Suppressor macrophage treated with lipopolysaccharide for 1 hour (primary cell): ENCODE measurements at regions not wholly inside any gene's neighbourhood (a gene's known extent, or its start where the extent isn't known, plus 50 kb on each side); places are given as distances from the start of the nearest gene placed in this dataset.

Experiments
- DNase-seq, 3 donors: peaks; one replicate each; pipeline ENCODE4 v3.0.0-alpha.2; 2020 to 2022

DNA sequence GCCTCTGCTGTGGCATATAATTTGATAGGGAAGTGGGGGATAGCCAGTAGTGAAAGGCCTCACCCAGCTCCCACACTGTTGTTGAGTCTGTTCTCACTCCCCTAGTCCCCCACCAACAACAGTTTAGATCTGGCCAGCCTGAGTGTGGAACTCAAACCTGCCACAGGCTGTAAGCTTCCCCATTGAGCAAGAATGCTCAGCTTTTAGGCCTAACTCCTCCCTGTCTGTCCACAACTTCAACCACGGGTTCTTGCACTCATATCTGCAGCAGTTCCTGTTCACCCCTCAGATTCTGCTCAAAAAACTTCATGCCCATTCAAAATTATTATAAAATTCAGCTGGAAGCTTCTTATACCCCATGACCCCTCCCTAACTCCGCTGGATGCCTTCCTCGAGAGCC is 975.1 kb downstream of the NSUN3 start:
- no peak for DNase-seq

DNA sequence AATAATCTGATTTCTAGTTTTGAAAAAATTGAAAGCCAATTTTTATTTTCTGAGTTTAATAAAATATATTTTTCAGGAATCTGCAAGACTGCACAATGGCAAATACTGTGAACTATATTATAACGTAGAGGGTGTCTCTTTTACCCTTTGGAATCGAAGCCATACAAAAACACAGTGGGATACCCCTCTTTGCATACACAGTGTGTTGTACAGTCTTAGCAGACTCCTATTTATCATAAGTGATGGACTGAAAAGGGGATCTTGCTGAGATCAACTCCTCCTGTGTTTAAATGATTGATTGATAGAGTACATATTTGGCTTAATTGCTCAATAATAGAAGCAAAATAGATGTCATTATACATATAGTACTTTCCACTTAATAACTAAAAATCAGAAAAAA is 981.2 kb downstream of the NSUN3 start:
- DNase-seq = no peak

DNA sequence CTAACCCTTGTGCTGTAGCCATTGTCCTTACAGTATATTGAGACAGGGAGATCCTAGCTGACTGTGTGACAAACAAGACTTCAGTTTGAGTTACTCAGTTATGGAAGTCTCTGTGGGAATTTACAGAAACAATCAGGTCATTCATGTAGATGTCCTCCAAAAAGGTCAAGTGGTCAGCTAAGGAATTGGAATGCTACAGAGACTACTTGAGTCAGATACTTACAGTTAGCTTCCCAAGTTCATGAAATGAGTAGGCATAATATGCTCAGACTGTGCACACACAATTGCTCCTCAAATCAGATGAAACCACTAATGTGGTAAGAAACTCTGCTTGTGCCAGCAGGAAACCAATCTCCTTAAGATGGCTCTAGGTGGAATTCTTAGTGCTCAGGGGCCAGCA is 985.7 kb downstream of the NSUN3 start:
- no peak for DNase-seq

DNA sequence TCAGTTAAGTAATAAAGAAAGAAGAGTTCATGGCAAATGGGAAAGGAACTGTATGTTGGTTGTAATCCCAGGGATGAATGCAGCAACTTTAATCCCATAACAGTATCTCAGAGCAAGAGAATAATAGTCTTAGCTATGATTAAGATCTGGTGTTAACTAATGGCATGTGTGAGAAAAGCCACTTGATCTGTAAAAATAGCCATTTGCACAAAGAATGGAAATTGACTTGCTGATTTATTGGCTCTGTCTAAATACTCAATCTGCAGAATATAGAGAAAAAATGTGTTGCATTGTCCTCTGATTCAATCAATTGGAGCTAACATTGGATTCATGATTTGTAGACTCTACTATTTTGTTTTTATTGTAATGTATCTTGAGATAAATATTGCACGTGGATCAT is 987.0 kb downstream of the NSUN3 start:
- no peak for DNase-seq

DNA sequence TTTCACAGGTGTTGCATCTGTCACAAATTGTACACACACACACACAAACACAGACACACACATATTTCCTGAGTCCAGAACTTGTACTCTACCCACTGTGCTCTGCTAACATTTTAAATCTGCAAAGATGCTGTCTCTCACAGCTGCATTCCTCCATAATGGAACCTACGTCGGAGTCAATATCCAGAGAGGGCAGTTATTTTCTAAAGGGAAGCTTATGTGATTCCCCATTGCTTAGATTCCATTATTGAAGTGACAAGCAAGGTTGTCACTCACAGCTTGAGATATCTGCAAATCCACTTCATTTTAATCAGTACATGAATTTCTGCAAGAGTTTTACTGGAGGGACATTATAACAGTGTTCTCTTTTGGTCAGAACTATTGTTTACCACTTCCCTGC is 992.4 kb downstream of the NSUN3 start:
- no peak for DNase-seq

DNA sequence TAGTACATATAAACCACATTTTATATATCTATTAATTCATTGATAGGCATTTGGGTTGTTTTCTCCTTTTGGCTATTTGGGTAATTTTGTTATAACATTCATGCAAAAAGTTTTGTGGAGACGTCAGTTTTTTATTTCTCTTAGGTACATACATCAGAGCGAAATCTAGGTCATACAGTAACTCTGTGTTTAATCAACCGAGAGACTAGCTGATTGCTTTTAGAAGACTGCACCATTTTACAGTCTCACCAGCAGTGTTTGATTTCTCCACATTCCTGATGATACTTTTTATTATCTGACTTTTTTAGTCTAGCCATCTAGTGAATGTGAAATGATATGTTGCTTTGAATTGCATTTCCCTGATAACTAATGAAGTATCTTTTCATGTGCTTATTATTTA is 1019.3 kb downstream of the NSUN3 start:
- DNase-seq = no peak

DNA sequence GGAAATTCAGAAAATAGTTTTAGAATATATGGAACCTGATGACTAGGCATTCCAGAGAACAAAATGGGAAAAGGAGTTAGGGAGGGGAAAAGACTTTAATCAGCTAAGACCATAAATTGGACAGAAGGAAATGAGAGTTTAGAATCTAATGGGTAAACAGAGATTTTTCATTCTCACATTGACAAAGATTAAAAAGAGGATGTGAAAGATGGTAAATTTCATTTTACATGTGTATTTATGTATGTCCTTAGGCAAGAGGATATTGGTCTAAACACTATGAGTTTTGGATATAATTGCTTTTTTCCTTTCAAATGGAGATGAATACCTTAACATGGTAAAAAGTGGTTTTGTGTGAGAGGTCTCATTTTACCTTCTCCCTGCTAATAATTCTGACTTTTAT is 1021.9 kb downstream of the NSUN3 start:
- DNase-seq = no peak

DNA sequence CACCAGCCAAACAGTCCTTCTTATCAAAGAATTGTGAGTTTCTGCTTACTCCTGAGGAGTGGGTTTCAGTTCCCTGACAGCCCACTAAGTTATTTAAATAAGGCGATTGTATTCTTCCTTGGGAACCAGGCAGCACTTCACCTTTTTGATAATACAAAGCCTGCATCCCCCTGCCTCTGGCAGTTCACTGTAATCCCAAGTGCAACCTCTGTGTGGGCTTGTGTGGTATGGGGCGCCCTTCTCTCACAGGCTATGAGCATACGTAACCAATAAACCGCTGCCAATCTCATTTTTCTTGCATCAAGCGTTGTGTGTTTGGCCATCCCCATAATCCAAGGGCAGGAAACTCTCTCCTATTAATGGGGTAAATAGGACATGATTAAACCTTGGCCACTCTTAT is 1025.6 kb downstream of the NSUN3 start:
- DNase-seq = no peak

DNA sequence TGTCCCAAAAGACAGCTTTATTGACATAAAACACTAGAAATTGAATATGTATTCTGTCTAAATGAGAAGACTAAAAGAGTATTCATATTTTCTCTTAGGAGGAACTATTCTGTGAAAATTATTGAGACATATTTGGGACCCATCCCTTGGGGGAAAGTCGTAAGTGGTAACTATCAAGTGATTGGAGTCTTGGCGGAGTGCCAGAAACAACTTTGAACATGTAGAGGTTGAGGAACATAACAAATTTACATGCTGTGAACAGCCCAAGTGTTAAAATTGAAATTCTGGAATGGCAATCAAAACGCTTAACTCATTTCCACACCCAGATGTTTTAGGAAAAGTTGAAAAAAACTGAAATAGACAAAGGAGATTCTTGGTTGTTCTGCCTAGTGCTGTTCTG is 1034.6 kb downstream of the NSUN3 start:
- DNase-seq = no peak

DNA sequence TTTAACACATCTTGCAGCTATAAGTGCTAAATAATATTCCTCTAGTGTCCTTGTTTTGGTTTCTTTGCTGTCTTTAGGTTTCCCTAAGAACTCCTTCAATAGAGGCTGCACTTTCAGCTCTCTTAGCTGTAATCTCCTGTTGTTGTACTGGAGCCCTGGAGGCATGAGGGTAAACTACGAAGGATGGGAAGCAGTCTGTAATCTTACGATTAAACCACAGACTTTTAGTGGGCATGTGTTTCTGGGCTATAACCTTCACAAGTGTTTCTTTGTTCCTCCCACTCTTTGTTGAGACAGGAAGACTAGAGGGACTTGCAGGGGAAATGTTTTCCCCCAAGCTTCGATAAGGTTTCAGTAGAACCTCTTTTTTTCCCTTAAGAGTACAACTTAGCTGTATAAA is 1058.1 kb downstream of the NSUN3 start:
- no peak for DNase-seq

DNA sequence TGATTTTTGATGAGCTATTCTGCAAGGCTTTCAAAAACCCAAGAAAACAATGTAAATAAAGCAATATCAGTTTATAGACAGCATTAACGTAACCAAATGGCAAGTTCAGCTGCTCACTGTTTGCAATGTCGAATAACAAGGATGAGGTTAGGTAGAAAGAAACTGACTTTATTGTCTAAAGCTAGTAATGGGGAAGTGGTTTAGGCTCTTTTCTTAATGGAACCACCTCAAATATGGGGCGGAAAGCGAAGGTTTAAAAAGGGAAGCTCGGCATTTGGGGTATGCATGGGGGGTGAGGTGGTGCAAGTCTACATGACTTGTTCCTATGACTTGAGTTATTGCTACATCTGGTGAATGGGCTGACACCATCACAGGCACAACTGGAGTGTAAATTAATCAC is 1060.2 kb downstream of the NSUN3 start:
- no peak for DNase-seq

DNA sequence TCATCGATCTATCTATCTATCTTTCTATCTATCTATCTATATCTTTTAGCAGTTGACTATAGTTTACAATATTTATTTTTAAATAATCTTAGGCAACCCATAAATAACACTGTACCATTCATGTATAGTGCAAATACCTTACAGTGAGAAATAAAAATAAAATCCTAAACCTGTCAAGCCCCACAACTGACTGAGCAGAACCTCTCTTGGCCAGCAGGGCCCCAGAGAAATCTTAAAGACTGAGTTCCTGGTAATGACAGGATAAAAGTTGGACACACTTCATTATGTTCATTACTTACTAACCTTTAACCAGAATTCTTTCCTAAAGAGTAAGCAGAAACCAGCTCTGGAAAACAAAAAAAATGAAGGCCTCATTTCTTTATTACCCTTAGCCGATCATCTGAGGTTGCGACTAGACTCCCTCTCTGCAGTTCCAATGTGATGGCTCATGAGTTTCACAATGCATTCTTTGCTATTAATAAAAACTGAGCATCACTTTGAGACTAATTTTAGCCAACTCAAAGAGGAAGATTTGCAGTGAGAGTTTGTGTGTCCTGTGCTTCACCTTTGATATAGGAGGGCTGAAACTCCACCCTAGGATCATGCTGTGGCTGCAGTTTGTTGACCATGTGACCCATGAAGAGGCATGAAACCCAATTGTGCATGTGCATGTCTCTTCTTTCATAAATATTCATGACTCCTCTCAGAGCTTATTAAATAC is 1072.0 kb downstream of the NSUN3 start:
- DNase-seq = no peak

DNA sequence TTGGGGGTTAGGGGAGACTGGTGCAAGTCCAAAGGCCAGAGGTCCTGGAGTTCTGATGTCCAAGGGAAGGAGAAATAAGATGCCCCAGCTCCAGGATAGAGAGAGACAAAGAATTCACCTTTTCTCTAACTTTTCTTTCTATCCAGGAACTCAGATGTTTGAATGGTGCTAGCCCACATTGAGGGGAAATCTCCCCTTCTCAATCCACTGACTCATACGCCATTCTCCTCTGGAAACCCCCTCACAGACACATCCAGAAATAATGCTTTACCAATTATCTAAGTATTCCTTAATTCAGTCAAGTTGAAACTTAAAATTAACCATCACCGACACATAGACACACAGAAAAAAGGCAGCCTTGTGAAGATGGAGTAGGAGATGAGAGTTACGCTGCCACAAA is 1085.2 kb downstream of the NSUN3 start:
- DNase-seq = no peak

DNA sequence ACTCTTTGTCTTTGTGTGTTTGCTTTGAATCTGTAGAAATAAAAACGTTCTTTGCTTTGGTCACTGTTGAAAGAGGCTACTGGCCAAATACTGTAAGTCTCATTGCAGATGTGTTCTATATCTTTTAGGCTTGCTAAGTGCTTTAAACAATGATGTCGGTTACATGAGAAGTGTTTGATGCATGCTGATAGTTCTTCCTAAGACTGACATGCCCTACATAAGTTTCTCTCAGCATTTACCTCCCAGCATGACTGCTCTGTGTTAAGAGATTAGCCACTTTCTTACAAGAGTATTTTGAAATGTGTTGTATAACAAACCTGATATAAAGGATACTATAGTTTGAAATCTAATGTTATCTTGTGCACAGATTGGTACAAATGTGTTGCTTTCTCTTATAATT is 1088.7 kb downstream of the NSUN3 start:
- DNase-seq = no peak

DNA sequence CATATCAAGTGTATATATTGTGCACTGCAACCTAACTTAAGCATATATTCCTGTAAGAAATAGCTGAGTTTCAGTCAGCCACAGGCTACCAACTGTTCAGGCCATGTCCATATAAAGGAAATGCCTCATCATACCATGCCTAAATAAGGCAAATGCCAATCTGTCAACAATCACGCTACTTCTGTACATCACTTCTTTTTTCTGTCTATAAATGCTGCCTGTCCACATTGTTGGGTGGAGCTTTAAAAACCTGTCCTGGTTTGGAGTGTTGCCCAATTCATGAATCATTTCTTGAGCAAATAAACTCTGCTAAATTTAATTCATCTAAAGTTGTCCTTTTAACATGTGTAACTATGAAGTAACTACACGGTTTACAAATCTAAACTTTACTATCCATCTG is 1091.9 kb downstream of the NSUN3 start:
- DNase-seq = no peak

DNA sequence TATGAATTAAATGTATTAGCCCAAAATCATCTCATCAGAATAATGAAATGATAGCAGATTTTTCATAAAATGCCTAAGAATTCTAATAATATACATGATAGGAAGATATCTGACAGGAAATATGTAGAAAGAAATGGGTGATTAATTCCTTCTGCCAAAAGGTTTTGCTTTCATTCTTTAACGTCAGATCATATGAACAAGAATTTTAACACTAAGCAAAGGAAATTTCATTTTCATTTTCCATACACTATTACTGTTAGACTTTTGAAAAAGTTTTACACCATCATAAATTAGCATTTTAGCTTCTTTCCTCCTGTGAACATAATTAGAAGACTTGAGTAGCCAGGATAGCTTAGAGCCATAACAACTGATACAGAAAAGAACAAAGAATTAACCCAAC is 1099.9 kb downstream of the NSUN3 start:
- no peak for DNase-seq

DNA sequence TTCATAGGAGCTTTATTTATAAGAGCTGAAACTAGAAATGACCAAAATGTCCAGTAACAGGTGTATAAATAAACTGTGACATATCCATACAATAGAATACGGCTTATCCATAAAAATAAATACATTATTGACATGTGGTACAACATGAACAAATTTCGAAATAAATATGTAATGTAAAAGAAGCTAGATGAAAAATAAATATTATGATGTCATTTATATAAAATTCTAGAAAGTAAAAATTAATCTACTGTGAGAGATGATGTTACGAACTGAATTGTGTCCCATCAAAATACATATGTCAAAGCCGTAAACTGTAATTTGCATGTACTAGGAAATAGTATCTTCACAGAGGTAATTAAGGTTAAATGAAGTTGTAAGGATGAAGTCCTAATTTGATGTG is 1104.9 kb downstream of the NSUN3 start:
- DNase-seq = no peak

DNA sequence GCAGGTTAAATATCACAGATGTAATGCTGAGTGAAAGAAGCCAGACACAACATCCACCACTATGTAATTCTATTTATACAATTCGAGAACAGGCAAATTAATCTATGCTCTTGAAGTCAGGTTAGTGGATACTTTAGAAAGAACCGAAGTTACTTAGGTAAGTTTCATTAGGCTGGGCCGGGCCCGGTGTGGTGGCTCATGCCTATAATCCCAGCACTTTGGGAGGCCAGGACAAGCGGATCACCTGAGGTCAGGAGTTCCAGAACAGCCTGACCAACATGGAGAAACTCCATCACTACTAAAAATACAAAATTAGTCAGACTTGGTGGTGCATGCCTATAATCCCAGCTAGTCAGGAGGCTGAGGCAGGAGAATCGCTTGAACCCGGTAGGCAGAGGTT is 1105.7 kb downstream of the NSUN3 start:
- DNase-seq = no peak

DNA sequence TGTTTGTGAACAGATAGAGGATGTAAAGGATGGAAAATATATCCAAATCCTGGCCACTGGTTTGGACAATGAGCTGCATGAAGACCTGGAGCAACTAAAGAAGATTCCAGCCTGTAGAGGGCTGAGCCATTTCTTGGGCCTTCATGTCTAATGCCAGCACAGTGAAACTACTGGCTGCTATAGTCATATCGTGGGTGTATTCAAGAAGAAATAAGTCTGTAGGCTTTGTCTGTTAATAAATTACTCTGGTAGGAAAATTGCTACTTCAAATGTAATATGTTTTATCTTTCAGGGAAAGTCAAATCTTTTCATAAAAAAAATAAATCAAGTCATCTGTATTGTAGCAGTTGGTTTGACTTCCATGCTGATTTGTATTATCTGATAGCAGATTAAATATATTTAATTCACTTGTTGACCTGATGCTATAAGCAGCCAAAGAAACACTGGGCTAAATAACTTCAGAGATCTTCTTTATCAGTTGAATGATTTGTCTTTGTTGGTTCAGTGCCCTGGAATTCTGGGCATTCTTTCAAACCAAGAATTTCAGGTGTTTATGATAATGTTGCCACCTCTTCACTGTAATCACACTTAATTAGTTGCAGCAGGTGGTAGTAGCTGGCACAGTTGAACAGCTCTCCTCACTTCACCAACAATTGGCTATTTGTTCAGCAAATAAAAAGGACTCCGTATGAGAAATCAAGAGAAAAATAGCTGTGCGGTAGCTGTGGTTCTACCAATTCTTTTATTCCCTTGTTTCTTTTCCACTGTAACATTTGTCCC is 1109.5 kb downstream of the NSUN3 start:
- DNase-seq = no peak

DNA sequence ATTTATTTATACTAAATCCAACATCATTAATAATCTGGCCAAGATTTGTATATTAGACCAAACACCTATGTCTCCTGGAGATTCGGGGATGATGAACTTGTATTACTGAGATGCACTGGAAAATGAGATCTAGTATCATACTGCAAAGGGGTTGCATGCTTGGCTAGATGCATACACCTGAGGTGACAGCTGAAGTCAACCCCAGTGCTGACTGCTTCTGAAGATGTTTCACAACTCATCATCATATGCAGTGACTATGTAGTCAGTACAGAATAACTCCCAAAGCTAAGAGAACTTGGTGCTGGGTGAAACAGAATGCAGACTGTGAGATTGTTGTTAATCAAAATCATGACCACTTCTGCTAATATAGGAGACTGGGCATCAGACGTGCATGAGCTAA is 1114.2 kb downstream of the NSUN3 start:
- no peak for DNase-seq

DNA sequence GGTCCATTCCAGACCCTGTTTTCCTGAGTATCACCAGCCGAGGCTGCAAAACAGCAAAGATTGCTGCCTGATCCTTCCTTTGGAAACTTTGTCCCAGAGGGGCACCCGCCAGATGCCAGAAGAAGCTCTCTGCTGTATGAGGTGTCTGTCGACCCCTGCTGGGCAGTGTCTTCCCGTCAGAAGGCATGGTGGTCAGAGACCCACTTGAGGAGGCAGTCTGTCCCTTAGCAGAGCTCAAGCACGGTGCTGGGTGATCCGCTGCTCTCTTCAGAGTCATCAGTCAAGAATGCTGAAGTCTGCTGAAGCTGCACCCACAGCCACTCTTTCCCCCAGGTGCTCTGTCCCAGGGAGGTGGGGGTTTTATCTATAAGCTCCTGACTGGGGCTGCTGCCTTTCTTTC is 1121.2 kb downstream of the NSUN3 start:
- no peak for DNase-seq

DNA sequence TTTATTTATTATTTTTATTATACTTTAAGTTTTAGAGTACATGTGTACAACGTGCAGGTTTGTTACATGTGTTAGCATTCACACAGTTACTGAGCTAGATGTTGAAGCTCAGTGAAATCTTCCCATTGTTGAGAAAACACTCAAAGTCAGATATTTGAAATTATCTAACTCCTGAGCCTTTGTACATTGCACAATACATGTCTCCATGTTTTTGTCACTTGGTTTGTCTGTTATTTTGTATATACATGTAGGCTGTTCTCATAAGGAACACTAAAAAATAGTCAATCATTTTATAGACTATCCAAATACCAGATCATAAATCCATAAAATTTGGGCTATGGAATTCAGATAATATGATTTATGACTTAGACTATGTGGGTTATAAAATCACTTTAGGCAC is 1126.5 kb downstream of the NSUN3 start:
- no peak for DNase-seq

DNA sequence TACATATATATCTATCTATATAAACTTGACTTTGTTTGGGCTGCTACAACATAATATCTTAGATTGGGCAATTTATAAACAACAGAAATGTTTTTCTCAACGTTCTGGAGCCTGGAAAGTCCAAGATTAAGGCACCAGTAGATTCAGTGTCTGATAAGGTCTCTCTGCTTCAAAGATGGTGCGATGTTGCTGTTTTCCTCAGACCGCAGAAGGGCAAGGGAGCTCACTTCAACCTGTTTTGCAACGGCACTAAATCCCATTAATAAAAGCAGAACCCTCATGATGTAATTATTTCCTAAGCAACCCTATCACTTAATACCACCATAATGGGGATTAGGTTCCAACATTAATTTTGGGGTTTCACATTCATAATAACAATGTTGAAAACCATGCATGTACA is 1134.8 kb downstream of the NSUN3 start:
- DNase-seq = no peak

DNA sequence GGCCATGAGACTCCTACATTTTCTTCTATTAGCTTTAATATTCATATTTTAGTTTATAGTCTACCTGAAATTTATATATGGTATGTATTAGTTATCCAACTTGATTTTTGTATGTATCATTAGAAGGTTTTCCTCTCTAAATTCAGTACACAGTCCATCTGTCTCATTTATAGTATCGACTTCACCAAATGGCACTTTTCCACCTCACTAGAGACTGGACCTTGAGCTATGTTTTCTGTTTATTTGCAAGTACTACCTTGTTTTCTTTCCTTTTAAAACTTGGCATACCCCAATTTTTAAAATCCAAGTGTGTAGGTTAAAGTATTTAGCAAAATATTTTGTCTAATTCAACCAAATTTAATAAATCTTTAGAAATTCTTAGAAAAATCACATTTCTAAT is 1137.5 kb downstream of the NSUN3 start:
- DNase-seq = no peak

DNA sequence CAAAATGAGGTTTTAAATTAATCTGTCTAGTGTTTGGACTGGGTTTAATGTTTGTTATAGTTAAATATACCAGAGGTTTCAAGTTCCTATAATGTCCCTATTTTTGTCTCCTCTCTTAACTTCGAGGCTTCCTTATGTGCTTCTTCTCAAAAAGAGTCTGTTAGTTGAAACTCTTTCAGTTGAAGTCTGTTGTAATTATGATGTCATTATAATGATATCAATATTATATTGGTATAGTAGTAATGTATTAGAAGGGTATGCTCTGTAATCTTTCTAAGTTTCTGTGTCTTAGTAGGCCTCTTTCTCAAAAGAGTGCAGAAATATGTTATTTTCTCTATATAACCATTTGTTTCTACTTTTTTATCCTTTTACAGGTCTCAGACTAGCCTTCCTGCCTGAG is 1148.0 kb downstream of the NSUN3 start:
- DNase-seq = no peak
